SU-DHL-6 (cell line): ENCODE measurements at regions not wholly inside any gene's neighbourhood (a gene's known extent, or its start where the extent isn't known, plus 50 kb on each side); places are given as distances from the start of the nearest gene placed in this dataset.

Experiments used
- H2AFZ ChIP-seq: fragments of 200-600 bp; sonication (generic); 2 replicates; pipeline ENCODE4 v1.6.1; 2014; ENCODE audit warnings: low read depth, mild to moderate bottlenecking, moderate library complexity, mixed read lengths, antibody characterized with exemption, low read length; ENCODE audit not compliant: severe bottlenecking
- H3F3A ChIP-seq: fragments of 200-600 bp; shearing (Covaris generic); 2 replicates; pipeline ENCODE4 v1.6.0; 2016; ENCODE audit warnings: antibody characterized with exemption, mild to moderate bottlenecking; ENCODE audit not compliant: insufficient read depth
- H3K27ac ChIP-seq: fragments of 200-600 bp; sonication (generic); 2 replicates; pipeline ENCODE4 v1.5.1; 2016; ENCODE audit warnings: low read depth, mild to moderate bottlenecking, low read length, moderate library complexity, mixed read lengths
- H3K27me3 ChIP-seq: fragments of 200-600 bp; sonication (generic), shearing (Covaris generic); 2 replicates; pipeline ENCODE4 v1.6.0; 2014; ENCODE audit warnings: mild to moderate bottlenecking, low read length
- H3K36me3 ChIP-seq: fragments of 200-600 bp; sonication (generic); 2 replicates; pipeline ENCODE4 v1.6.1; 2014; ENCODE audit warnings: mild to moderate bottlenecking, low read length, mixed read lengths
- H3K4me2 ChIP-seq: fragments of 300-600, 200-600 bp; shearing (Covaris generic), sonication (generic); 2 replicates; pipeline ENCODE4 v1.6.0; 2014; ENCODE audit warnings: low read length, low read depth, mild to moderate bottlenecking; ENCODE audit not compliant: poor library complexity, severe bottlenecking
- H3K4me3 ChIP-seq: fragments of 200-600 bp; sonication (generic); 2 replicates; pipeline ENCODE4 v1.5.1; 2014; ENCODE audit warnings: antibody characterized with exemption, low read length, mild to moderate bottlenecking, mixed read lengths; ENCODE audit not compliant: insufficient read depth, poor library complexity, severe bottlenecking
- H3K79me2 ChIP-seq: fragments of 200-600 bp; sonication (generic); 2 replicates; pipeline ENCODE4 v1.6.1; 2014; ENCODE audit warnings: mild to moderate bottlenecking, low read length, moderate library complexity; ENCODE audit not compliant: insufficient read depth
- H3K9ac ChIP-seq: fragments of 200-600 bp; sonication (generic); 2 replicates; pipeline ENCODE4 v1.7.0; 2014; ENCODE audit warnings: mild to moderate bottlenecking, low read length
- H3K9me2 ChIP-seq: fragments of 200-600 bp; sonication (generic); replicated peaks from 2 replicates; pipeline ENCODE4 v1.6.1; 2014; ENCODE audit warnings: low read length; ENCODE audit not compliant: insufficient read depth
- H3K9me3 ChIP-seq: fragments of 200-600 bp; sonication (generic); 2 replicates; pipeline ENCODE4 v1.6.1; 2014; ENCODE audit warnings: low read length, mixed read lengths; ENCODE audit not compliant: insufficient read depth
- H4K20me1 ChIP-seq: fragments of 200-600 bp; sonication (generic); 2 replicates; pipeline ENCODE4 v1.6.1; 2014; ENCODE audit warnings: low read depth, mild to moderate bottlenecking, antibody characterized with exemption, low read length, moderate library complexity, mixed read lengths
- EZH2phosphoT487 ChIP-seq: fragments of 200-600 bp; sonication (generic), shearing (Covaris generic); conservative IDR thresholded peaks from 2 replicates; pipeline ENCODE4 v1.6.1; 2018; ENCODE audit warnings: mild to moderate bottlenecking, antibody characterized with exemption, low read length, moderate library complexity, mixed read lengths
- TF ChIP-seq, protein P1 (sequence below): fragments of 200-600 bp; sonication (generic); IDR thresholded peaks from one replicate; pipeline ENCODE4 v1.5.1; 2017; ENCODE audit warnings: antibody characterized with exemption, mild to moderate bottlenecking, low read length, moderate library complexity; ENCODE audit not compliant: insufficient read depth, poor library complexity, severe bottlenecking

DNA sequence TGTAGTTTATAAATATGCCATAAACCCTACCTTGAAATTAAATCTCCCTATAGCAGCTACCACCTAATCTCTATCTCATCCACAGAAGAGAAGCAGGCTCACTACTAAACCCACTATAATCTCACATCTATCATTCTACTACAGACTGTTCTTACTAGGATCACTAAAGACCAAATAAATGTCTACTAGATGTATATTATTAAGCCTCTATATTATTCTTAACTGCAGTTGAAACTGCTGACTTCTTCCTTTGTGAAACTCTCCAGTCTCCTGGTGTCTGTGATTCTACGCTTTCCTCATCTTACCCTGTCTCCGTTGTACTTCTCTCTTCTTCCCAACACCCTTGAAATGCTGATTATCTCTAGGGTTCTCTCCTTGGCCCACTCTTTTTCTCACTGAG lies 1154.0 kb downstream of the IGSF11 start:
- Histone ChIP-seq H3K9me3 (no peaks in the 10 kb centered on the region), H3K9ac (no peak overlapping the region), H3K9me2 (no peaks in the 10 kb centered on the region), H3K79me2 (no peaks in the 10 kb centered on the region), H3K27ac (no peak overlapping the region), H3F3A (no peaks in the 10 kb centered on the region), H2AFZ (no peak overlapping the region), H3K27me3 (no peaks in the 10 kb centered on the region), H3K4me3 (no peak overlapping the region), H3K36me3 (no peaks in the 10 kb centered on the region), H4K20me1 (no peaks in the 10 kb centered on the region), H3K4me2 (no peak overlapping the region)
- TF ChIP-seq EZH2phosphoT487: no peak
- TF ChIP-seq, protein P1, sequence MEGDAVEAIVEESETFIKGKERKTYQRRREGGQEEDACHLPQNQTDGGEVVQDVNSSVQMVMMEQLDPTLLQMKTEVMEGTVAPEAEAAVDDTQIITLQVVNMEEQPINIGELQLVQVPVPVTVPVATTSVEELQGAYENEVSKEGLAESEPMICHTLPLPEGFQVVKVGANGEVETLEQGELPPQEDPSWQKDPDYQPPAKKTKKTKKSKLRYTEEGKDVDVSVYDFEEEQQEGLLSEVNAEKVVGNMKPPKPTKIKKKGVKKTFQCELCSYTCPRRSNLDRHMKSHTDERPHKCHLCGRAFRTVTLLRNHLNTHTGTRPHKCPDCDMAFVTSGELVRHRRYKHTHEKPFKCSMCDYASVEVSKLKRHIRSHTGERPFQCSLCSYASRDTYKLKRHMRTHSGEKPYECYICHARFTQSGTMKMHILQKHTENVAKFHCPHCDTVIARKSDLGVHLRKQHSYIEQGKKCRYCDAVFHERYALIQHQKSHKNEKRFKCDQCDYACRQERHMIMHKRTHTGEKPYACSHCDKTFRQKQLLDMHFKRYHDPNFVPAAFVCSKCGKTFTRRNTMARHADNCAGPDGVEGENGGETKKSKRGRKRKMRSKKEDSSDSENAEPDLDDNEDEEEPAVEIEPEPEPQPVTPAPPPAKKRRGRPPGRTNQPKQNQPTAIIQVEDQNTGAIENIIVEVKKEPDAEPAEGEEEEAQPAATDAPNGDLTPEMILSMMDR: no peak

DNA sequence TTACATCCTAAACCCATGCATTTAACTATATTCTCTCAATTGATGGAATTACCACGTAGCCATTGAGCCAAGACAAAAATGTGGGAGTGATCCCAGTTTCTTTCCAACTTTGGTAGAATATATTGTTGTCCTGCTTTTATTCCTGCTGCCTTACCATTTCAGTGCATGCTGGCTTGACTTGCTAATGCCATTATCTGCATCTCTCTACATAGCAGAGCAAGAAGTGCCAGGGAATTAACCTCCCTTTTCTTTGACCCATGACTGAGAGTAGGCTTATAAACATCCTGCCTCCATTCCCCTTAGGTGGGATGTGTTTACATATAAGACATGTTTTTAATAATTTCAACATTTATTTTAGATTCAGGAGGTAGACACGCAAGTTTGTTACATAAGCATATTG lies 1153.4 kb downstream of the IGSF11 start:
- Histone ChIP-seq H3K27me3 (no peaks in the 10 kb centered on the region), H3K9ac (no peak overlapping the region), H3K4me2 (no peak overlapping the region), H3K27ac (no peak overlapping the region), H3K36me3 (no peaks in the 10 kb centered on the region), H4K20me1 (no peaks in the 10 kb centered on the region), H3K9me3 (no peaks in the 10 kb centered on the region), H3F3A (no peaks in the 10 kb centered on the region), H3K79me2 (no peaks in the 10 kb centered on the region), H2AFZ (no peak overlapping the region), H3K4me3 (no peak overlapping the region), H3K9me2 (no peaks in the 10 kb centered on the region)
- TF ChIP-seq EZH2phosphoT487: no peak
- TF ChIP-seq, protein P1: no peak

DNA sequence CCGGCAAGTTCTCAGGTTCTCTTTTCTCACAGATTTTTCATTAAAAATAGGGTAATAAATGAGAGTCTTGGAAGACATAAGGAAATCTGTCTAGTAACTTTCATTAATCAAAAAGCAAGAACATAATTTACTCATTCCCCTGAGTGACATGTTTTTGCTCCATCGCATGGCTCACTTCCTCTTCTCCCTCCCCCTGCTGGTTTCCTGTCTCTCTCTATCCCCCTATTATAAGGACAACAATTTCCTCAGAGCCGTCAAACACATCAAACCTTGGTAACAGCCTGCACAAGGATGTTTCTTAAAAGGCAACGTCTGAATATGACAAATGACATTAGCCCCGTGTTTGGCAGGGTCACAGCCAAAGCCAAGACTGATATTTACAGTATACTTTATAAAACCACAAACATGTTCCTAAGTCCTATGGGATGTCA lies 1149.6 kb downstream of the IGSF11 start:
- Histone ChIP-seq H4K20me1 (no peaks in the 10 kb centered on the region), H3K36me3 (no peaks in the 10 kb centered on the region), H3K9ac (no peak overlapping the region), H3K27me3 (no peaks in the 10 kb centered on the region), H3F3A (no peaks in the 10 kb centered on the region), H3K9me2 (no peaks in the 10 kb centered on the region), H3K4me2 (no peak overlapping the region), H2AFZ (no peak overlapping the region), H3K9me3 (no peaks in the 10 kb centered on the region), H3K79me2 (no peaks in the 10 kb centered on the region), H3K27ac (no peak overlapping the region), H3K4me3 (no peak overlapping the region)
- no peak for TF ChIP-seq EZH2phosphoT487
- TF ChIP-seq, protein P1: no peak
